ENCODE measurements at regions not wholly inside any gene's neighbourhood (a gene's known extent, or its start where the extent isn't known, plus 50 kb on each side); places are given as distances from the start of the nearest gene placed in this dataset.
"Not testable (repeated sequence)": the region's sequence is repeated elsewhere in the genome, so short reads cannot be mapped to it uniquely, and the experiment has no call there.

DNA sequence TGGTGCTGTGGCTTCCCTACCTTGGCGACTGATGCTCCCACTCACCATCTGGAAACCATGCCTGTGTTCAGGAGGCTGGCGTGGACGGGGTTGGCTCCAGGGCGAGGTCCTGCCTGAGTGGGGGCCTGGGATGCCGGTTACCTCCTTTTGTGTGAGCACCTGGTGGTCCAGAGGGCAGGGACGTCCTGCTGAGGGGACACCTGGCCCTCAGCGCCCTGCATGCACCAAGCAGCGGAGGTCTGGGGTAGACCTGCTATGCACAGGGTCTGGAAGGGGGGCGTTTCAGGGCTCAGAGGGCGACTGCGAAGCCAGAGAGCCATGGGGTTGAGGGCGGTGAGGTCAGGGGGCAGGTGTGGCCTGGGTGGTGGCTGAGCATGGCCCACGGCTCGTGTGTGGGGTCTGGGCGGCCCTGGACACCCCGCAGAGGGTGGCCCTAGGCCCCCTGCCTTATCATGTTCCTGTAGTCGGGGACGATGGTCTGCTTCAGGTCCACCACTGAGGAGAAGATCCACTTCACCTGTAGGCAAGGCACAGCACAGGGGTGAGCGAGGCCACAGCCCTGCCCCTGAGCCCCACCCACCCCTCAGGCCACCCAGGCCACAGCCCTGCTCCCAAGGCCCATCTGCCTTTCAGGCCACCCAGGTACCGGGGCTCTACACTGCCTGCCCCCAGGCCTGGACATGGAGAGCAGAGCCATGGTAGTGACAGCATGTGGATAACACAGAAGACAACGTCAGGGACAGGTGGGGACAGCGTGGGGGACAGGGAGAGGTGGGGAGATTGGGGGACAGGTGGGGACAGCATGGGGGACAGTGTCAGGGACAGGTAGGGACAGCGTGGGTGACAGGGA is 95.3 kb downstream of the TMEM121 start:
- not testable (repeated sequence) for DNase-seq (ENCODE audit: low read depth in 2 of 2)

DNA sequence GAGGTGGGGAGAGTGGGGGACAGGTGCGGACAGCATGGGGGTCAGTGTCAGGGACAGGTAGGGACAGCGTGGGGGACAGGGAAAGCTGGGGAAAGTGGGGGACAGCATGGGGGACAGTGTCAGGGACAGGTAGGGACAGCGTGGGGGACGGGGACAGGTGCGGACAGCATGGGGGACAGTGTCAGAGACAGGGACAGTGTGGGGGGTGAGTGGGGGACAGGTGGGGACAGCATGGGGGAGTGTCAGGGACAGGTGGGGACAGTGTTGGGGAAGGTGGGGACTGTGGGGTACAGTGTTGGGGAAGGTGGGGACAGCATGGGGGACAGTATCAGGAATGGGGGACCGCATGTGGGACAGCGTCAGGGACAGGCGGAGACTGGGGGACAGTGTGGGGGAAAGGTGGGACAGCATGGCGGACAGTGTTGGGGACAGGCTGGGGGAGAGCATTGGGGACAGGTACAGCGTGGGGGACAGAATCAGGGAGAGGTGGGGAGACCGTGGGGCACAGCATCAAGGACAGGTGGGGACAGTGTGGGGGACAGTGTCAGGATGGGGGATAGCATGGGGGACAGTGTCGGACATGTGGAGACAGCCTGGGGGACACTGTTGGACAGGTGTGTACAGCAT is 96.1 kb downstream of the TMEM121 start:
- DNase-seq (ENCODE audit: low read depth in 2 of 2), result no peak

DNA sequence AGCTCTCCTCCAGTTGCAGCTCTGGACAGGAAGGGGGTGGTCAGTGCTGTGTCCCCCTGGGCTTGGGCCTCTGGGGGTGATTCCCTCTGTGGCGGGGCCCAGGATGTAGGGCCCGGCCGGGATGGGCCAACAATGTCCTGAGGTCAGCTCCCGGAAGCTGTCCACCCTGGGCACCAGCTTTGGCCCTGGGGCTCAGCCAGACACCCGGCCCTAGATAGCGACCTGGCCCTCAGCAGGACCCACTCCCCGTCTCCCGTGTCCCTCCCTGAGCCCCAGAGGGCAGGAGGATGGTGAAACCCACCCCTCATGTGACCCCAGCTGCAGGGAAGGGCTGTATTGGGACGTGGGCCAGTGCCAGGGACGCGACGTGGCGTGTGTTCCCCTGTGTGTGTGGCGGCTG is 96.8 kb downstream of the TMEM121 start:
- DNase-seq (ENCODE audit: low read depth in 2 of 2), result not testable (repeated sequence)

DNA sequence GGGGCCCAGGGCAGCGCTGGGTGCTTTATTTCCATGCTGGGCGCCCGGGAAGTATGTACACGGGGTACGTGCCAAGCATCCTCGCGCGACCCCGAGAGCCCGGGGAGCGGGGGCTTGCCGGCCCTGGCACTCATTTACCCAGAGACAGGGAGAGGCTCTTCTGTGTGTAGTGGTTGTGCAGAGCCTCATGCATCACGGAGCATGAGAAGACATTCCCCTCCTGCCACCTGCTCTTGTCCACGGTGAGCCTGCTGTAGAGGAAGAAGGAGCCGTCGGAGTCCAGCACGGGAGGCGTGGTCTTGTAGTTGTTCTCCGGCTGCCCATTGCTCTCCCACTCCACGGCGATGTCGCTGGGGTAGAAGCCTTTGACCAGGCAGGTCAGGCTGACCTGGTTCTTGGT is 98.0 kb downstream of the TMEM121 start:
- DNase-seq (ENCODE audit: low read depth in 2 of 2), result not testable (repeated sequence)

DNA sequence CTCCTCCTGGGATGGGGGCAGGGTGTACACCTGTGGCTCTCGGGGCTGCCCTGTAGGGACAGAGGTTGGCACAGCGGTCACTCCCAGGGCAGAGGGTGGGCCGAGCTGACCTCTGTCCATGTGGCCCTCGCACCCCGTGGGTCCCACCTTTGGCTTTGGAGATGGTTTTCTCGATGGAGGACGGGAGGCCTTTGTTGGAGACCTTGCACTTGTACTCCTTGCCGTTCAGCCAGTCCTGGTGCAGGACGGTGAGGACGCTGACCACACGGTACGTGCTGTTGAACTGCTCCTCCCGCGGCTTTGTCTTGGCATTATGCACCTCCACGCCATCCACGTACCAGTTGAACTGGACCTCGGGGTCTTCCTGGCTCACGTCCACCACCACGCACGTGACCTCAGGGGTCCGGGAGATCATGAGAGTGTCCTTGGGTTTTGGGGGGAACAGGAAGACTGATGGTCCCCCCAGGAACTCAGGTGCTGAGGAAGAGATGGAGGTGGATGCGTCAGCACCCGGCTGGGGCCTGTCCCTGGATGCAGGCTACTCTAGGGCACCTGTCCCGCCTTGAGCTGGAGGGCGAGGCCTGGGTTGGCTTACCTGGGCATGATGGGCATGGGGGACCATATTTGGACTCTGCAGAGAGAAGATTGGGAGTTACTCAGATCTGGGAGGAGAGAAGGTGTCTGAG is 98.5 kb downstream of the TMEM121 start:
- not testable (repeated sequence) for DNase-seq (ENCODE audit: low read depth in 2 of 2)

DNA sequence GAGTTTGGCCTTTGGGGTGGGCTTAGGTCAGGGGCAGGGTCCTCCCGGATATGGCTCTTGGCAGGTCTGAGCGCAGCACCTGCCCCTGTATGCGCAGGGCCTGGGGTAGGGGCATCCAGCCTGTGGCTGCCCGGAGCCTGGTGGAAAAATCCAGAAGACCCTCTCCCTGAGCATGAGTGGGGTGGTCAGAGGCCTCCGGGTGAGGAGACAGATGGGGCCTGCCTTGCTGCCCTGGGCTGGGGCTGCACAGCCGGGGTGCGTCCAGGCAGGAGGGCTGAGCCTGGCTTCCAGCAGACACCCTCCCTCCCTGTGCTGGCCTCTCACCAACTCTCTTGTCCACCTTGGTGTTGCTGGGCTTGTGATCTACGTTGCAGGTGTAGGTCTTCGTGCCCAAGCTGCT is 99.1 kb downstream of the TMEM121 start:
- DNase-seq (ENCODE audit: low read depth in 2 of 2), result not testable (repeated sequence)

DNA sequence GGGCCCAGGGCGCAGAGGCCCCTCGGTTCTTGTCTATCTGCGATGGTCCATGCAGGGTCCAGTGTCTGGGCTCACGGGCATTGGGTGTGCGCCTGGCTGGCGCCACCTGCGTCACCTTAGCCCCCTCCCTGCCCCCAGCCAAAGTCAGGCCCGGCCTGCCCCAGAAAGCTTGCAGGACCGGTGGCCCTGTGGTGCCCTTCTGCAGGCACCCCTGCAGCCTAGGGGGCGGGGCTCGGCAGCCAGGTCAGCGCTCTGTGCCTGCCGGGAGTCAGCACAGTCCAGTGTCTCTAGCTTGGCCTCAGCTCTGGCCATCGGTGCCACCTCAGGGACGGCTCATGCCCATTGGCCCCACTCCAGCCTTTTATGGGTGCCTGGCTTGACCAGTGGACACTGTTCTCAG is 99.7 kb downstream of the TMEM121 start:
- DNase-seq (ENCODE audit: low read depth in 2 of 2), result not testable (repeated sequence)

DNA sequence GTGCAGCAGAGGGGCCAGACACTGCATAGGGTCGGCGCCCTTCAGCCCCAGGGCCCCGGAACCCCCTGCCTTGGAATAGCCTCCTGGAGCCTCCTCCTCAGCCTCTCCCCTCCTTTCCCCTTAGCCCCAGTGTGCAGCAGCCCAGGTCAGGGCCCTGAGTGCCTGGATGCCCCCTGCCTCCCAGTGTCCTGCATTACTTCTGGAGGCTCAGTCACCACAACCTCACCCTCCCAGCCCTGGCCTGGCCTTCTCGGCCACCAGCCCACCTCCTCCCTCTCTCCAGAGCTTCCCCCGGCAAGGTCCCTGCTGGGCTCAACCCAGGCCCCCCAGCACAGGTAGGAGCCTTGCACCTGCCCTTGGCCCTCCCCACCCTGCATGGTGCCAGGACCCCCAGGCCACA is 100.3 kb downstream of the TMEM121 start:
- not testable (repeated sequence) for DNase-seq (ENCODE audit: low read depth in 2 of 2)

DNA sequence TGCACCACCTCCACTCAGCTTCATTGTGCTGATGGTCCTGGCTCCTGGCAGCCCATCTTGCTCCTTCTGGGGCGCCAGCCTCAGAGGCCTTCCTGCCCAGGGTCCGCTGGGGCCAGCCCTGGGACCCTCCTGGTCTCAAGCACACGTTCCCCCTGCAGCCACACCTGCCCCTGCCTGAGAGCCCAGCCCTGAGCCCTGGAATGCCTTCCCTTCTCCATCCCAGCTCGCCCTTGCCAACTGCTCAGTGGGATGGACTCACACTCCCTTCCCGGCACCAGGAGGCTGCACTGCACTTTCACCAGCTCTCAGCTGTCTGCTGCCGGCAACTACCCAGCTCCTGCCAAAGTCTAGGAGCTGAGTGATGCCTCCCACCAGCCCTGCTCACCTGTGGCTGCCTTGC is 100.9 kb downstream of the TMEM121 start:
- DNase-seq (ENCODE audit: low read depth in 2 of 2), result not testable (repeated sequence)

DNA sequence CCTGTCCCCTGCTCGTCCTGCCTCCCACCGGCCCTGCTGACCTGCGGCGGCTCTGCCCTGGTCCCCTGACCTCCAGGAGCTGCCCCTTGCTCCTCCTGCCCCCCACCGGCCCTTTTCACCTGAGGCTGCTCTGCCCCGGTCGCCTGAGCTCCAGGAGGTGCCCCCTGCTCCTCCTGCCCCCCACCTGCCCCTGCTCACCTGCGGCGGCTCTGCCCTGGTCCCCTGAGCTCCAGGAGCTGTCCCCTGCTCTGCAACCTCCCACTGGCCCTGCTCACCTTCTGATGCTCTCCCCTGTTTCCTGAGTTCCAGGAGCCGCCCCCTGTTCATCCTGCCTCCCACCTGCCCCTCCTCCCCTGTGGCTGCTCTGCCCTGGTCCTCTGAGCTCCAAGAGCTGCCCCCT is 101.3 kb downstream of the TMEM121 start:
- DNase-seq (ENCODE audit: low read depth in 2 of 2), result no peak

DNA sequence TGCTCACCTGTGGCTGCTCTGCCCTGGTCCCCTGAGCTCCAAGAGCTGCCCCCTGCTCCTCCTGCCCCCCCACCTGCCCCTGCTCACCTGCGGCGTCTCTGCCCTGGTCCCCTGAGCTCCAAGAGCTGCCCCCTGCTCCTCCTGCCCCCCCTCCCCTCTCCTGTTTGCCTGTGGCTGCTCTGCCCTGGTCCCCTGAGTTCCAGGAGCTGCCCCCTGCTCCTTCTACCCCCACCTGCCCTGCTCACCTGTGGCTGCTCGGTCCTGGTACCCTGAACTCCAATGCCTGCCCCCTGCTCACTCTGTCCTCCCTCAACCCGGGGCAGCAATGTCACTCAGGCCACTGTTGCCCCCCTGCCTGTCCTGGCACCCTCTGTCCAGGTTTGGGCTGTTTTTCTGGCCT is 101.7 kb downstream of the TMEM121 start:
- DNase-seq (ENCODE audit: low read depth in 2 of 2), result not testable (repeated sequence)

DNA sequence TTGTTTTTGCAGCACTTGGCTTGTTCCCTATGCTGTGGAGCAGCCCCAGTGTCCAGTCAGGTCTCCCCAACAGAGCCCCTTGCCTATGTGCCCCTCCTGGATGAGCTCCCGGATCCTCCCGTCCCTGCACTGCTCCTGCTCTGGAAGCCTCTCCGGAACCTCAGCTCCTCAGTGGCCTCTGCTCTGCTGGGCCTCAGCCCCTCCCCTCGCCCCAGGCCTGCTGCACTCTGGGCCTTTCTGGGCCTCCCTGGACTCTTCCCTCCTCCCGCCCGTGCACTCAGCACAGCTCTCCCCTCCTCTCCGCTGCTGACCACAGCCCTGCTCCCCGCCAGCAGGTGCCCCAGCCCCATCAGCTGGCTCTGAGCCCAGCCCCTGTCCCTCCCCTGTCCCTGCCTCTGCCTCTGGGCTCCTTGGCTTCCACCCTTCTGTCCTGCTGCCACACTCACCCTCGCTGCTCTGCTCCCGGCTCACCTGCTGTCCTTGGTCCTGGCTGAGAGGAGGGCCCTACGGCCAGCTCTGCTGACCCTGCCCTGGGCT is 102.2 kb downstream of the TMEM121 start:
- not testable (repeated sequence) for DNase-seq (ENCODE audit: low read depth in 2 of 2)

DNA sequence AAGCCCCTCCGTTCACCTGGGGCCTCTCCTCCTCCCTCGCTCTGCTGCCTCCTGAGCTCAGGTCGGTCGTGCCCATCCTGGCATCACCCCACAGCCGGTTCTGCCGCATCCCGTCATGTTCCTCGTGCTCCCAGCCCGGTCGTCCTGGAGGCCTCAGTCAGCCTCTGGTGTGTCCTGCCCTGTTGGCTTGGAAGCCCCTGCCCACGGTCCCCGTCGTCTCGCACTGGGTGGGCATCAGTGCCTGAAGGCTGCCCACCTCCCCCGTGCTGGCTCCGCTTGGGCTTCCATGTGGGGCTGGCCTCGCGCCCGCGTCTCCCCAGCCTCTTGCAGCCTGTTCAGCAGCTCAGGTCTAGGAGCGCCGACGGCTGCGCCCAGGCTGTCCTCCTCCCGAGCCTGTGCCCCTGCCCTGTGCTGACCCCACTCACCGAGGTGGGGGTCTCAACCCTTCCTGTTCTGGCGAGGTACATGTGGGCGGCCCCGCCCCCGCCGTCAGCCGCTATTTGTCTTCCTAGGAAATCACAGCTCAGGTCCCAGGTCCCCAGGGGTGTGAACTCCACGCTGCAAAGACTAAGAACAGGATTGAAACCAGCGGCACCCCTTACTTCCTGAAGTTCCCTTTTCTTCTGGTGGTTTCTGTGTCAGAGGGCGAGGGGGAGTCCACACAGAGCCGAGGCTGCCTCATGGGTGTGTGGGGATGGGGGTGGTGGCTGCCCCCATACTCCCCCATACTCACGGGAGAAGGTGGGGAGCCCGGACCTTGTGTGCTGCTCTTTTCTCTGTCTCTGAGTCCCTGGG is 102.9 kb downstream of the TMEM121 start:
- DNase-seq (ENCODE audit: low read depth in 2 of 2), result not testable (repeated sequence)

DNA sequence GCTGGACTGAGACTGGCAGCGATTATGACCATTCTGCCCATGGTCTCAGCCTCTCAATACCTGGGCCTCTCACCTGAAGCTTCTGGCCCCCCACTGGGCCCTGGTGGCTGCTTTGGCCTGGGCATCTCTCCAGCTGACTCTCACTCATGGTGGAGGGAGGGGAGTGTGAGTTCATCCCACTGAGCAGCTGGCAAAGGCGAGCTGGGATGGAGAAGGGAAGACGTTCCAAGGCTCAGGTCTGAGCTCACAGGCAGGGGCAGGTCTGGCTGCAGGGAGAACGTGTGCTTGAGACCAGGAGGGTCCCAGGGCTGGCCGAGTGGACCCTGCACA is 103.5 kb downstream of the TMEM121 start:
- no peak for DNase-seq (ENCODE audit: low read depth in 2 of 2)

DNA sequence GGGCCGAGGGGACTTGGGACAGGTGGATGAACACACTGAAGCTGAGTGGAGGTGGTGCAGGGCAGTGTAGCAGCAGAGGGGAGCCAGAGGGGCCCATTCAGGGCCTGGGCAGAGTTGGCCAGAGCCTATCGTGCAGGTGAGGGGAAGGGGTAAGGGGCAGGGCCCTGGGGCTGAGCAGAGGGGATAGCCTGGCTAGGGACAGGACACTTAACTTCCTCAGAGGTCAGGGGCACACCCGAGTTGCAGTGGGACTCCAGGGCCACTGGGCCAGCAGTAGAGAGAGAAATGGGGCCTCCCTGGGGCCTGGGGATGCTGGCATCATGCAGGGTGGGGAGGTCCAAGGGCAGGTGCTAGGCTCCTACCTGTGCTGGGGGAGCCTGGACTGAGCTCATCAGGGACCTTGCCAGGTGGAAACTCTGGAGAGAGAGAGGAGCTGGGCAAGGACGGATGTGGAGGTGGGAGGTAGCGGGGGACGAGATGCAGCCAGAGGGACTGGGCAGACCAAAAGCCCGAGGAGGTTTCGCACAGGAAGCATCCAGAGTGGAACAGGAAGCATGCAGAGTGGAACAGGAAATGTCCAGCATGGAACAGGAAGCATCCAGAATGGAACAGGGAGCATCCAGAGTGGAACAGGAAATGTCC is 104.0 kb downstream of the TMEM121 start:
- DNase-seq (ENCODE audit: low read depth in 2 of 2), result not testable (repeated sequence)

DNA sequence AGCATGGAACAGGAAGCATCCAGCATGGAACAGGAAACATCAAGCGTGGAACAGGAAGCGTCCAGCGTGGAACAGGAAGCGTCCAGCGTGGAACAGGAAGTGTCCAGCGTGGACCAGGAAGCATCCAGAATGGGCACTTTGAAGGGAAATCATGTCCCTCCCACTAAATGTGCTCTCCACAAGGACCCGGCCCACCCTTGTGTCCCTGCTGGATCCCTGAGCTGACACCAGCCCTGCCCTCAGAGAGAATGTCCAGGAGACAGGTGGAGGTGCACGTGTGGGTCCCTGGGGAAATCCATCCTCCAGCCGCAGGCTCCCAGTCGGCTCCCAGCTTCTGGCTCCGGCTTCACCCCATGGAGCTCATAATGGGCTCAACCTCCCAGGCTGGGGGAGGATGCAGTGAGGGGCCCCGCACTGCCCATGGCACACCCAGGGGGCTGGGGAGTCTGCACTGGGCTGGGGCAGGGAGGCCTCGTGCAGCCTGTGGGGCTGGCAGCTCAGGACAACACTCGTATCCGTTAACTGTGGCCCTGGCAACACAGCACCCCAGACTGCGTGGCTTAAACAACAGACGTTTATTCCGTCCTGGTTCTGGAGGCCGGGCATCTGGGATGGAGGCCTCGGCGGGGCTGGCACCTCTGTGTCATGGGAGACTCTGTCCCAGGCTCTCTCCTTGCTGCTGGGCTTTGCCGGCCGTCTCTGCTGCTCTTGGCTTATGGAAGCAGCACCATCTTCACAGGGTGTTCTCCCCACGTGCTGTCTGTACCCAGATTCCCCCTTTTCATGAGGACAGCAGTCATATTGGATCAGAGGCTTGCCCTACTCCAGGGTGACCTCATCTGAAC is 104.8 kb downstream of the TMEM121 start:
- DNase-seq (ENCODE audit: low read depth in 2 of 2), result not testable (repeated sequence)

DNA sequence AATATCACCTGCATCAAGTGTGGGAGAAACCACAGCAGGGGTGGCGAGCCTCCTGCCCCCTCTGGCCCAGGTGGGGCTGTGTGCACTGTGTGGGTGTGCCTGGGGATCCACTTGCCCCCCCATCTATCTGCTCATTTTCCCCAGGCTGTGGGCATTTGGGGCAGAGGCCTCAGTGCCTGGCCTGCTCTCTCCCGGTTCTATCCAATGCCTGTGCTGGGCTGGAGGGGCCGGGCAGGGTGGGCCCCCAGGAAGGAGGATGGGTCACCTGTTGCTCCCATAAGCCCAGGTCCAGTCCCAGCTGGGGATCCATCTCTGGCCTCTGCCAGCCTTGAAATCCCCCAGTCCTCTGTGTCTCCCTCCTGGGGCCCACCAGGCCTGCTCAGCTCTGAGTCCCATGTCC is 105.6 kb downstream of the TMEM121 start:
- DNase-seq (ENCODE audit: low read depth in 2 of 2), result no peak

DNA sequence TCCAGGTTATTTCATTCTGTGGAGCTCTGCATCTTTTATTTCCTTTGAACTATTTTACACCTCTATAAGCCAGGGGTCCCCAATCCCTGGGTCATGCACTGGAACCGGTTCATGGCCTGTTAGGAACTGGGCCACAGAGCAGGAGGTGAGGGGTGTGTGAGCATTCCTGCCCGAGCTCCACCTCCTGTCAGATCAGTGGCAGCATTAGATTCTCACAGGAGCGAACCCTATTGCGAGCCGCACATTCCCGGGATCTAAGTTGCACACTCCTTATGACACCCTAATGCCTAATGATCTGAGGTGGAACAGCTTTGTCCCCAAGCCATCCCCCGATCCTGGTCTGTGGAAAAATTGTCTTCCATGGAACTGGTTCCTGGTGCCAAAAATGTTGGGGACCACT is 107.2 kb downstream of the TMEM121 start:
- DNase-seq (ENCODE audit: low read depth in 2 of 2), result not testable (repeated sequence)

DNA sequence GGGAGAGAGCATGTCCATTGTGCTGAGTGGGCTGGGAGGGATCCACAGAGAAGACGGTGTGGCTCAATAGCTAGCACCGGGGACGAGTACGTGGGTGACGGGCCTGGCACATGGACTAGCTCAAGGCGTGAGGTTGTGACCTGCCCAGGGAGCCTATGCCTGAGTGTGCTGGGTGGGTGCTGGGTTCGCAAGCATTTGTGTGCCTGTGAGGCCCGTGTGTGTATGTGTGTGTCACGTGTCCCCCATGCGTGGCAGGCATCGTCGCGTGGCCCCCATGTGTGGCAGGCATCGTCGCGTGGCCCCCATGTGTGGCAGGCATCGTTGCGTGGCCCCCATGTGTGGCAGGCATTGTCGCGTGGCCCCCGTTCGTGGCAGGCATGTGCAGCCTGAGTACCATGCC is 109.2 kb downstream of the TMEM121 start:
- DNase-seq (ENCODE audit: low read depth in 2 of 2), result no peak

DNA sequence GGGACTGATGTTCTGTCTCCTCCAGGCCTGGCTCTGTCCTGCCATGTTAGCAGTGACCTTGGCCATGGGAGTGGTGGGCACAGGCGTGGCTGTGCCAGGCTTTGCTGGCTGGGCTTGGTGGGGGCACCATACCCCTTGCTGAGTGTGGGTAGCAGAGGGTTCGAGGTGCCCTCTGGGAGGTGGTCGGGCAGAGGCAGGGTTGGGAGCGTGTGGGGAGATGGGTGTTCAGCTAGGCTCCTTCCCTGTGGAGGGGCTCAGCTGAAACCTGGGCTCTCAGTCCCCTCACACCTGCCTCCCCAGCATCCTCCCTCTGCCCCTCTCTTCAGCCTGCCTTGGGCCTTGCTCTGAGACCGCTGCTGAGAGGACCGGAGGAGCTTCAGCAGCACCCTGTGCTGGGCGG is 109.6 kb downstream of the TMEM121 start:
- not testable (repeated sequence) for DNase-seq (ENCODE audit: low read depth in 2 of 2)
